Heart left ventricle (tissue), 16 donors: ENCODE measurements at regions not wholly inside any gene's neighbourhood (a gene's known extent, or its start where the extent isn't known, plus 50 kb on each side); places are given as distances from the start of the nearest gene placed in this dataset.

Source experiments
- ATAC-seq, 4 donors: fragments of 200-7000 bp; cut with Tn5 transposase; one replicate each; pipeline ENCODE4 v1.9.1; 2020 to 2022; ENCODE audit warnings: moderate library complexity in 4 of 4, mild to moderate bottlenecking in 3 of 4, moderate number of reproducible peaks in 1 of 4
- DNase-seq, 5 donors: peaks; one replicate each; pipeline ENCODE4 v3.0.0-alpha.2; 2020
- H3K27ac ChIP-seq, 12 donors: fragments of 200-600 bp; sonication (generic) in 4 of 12; one replicate each; pipeline versions ENCODE4 v1.5.0 to v1.8.0; 2016 to 2022; ENCODE audit warnings: mild to moderate bottlenecking in 2 of 12
- H3K27me3 ChIP-seq, 9 donors: fragments of 200-600 bp; sonication (generic) in 2 of 9; one replicate each; pipeline versions ENCODE4 v1.5.1 to v1.8.0; 2016 to 2022; ENCODE audit warnings: mild to moderate bottlenecking in 3 of 9
- H3K36me3 ChIP-seq, 9 donors: fragments of 200-600 bp; sonication (generic) in 2 of 9; one replicate each; pipeline versions ENCODE4 v1.5.0 to v1.8.0; 2018 to 2022; ENCODE audit warnings: mild to moderate bottlenecking in 2 of 9
- H3K4me1 ChIP-seq, 12 donors: fragments of 200-600 bp; sonication (generic) in 4 of 12; one replicate each; pipeline versions ENCODE4 v1.5.0 to v1.8.0; 2016 to 2022; ENCODE audit warnings: mild to moderate bottlenecking in 3 of 12
- H3K4me3 ChIP-seq, 12 donors: fragments of 200-600 bp; sonication (generic) in 4 of 12; one replicate each; pipeline versions ENCODE4 v1.5.0 to v1.8.0; 2017 to 2022; ENCODE audit warnings: mild to moderate bottlenecking in 9 of 12, moderate library complexity in 4 of 12
- H3K9me3 ChIP-seq, 12 donors: fragments of 200-600 bp; sonication (generic) in 4 of 12; one replicate each; pipeline versions ENCODE4 v1.5.0 to v1.8.0; 2016 to 2022; ENCODE audit warnings: mild to moderate bottlenecking in 1 of 12
- POLR2A ChIP-seq, 2 donors: fragments of 450-650 bp; IDR thresholded peaks; one replicate each; pipeline ENCODE4 v1.6.1; 2017; ENCODE audit warnings: antibody characterized with exemption in 2 of 2, mild to moderate bottlenecking in 2 of 2, moderate library complexity in 2 of 2
- WGBS, 4 donors: extraction: QIAGEN DNeasy Blood & Tissue Kit in 2 of 4; methylation state at CpG; one replicate each; pipeline versions ENCODE4 v1.1.5 to v1.1.7; 2013 to 2018; 5-methylcytosine and 5-hydroxymethylcytosine counted together
- intact Hi-C, 10 donors: fragments of 100-400 bp; cut with DNase I; formaldehyde crosslinking; loops; one replicate each; pipeline versions ENCODE4 v1.11.1 to v1.14.2; 2022
- TF ChIP-seq, protein P1 (sequence below), 12 donors: fragments of 200-600 bp; sonication (generic) in 4 of 12; IDR thresholded peaks; one replicate each; pipeline versions ENCODE4 v1.5.0 to v1.8.0; 2018 to 2022; ENCODE audit warnings: antibody characterized with exemption in 12 of 12, mild to moderate bottlenecking in 5 of 12
- donor health status: ischemic (EF 13 %, LVEDD 7.1; RV severe dilation, severe dysfunction).
- donor health status: healthy with polysubstance abuse.
- donor health status: DM: no; HTN: yes; CAD: no.
- donor health status: DM: no; HTN: no; CAD: no.
- donor health status: ischemic (EF 25% LVEDD 6.9; RV normal size, moderate dysfunction).
- donor health status: ischemic (EF 25% LVEDD 5.7; RV mildly dilated, moderate dysfunction).
- donor health status: healthy.
- donor health status: DM: yes; HTN: yes; CAD: no.
- donor health status: ischemic (EF 35%, LVEDD 5.7; RV mildly dilated, moderate dysfunction).
- donor health status: nonischemic (EF 11% LVEDD 7.7; RV severe dilation, severe dysfunction).
- donor health status: DM: yes; HTN: yes; CAD: no.
- donor health status: PGD.
- donor health status: ischemic (EF 29% LVEDD 5.4; RV normal size, mild dysfunction).
- donor health status: nonischemic (EF 23%, LVEDD 6.1; RV moderate dilation, normal function).

- WGBS, 4 donors: 80 to 87% (median 82%) methylated on average over 2 of the region's 2 CpGs
- DNase-seq: no peak
- no peaks in the 10 kb centered on the region for H3K9me3 ChIP-seq
- intact Hi-C loops: no loop called here
- H3K4me1 ChIP-seq: no peaks in the 10 kb centered on the region
- ATAC-seq: no peak
- H3K36me3 ChIP-seq: no peaks in the 10 kb centered on the region
- H3K4me3 ChIP-seq: no peak overlapping the region
- no peak overlapping the region for H3K27ac ChIP-seq
- TF ChIP-seq, protein P1, sequence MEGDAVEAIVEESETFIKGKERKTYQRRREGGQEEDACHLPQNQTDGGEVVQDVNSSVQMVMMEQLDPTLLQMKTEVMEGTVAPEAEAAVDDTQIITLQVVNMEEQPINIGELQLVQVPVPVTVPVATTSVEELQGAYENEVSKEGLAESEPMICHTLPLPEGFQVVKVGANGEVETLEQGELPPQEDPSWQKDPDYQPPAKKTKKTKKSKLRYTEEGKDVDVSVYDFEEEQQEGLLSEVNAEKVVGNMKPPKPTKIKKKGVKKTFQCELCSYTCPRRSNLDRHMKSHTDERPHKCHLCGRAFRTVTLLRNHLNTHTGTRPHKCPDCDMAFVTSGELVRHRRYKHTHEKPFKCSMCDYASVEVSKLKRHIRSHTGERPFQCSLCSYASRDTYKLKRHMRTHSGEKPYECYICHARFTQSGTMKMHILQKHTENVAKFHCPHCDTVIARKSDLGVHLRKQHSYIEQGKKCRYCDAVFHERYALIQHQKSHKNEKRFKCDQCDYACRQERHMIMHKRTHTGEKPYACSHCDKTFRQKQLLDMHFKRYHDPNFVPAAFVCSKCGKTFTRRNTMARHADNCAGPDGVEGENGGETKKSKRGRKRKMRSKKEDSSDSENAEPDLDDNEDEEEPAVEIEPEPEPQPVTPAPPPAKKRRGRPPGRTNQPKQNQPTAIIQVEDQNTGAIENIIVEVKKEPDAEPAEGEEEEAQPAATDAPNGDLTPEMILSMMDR (IDR thresholded peaks at IDR 0.05): no peak
- TF ChIP-seq POLR2A (IDR thresholded peaks at IDR 0.05): no peak
- peaks cover 0 to 17% (median 6%) of the 10 kb centered on the region in 9 donors for H3K27me3 ChIP-seq
Measured at GRCh38 chr2:6538607-6539006, 327.1 kb downstream of the CMPK2 start.

DNA sequence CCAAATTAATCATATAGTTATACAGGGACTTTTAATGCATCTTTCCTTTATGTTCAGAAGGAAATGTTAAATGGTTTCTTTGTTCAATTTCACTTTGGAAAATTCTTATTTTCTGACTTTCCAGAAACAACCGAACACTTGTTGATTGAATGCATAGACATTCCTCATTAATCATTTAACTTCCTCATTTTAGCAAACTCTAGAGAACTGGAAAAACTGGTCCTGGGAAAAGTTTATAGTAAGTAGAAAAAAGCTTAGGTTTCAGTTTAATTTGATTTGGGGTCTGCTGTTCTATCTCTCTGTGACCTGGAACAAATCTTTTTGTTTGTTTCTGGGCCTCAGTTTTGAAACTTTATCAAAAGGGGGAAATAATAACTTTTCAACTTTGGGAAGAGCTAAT is 320.4 kb downstream of the CMPK2 start:
- Histone ChIP-seq H3K9me3 (peaks cover 0 to 6% (median 0%) of the 10 kb centered on the region in 12 donors), H3K36me3 (no peaks in the 10 kb centered on the region), H3K27ac (no peak overlapping the region), H3K4me1 (no peaks in the 10 kb centered on the region), H3K27me3 (no peaks in the 10 kb centered on the region), H3K4me3 (no peak overlapping the region)
- DNase-seq: no peak
- no peak for ATAC-seq
- TF ChIP-seq POLR2A (IDR thresholded peaks at IDR 0.05): no peak
- TF ChIP-seq, protein P1 (IDR thresholded peaks at IDR 0.05): no peak
- 71 to 80% (median 79%) methylated on average over 1 of the region's 1 CpG for WGBS, 4 donors
- intact Hi-C loops: no loop called here

DNA sequence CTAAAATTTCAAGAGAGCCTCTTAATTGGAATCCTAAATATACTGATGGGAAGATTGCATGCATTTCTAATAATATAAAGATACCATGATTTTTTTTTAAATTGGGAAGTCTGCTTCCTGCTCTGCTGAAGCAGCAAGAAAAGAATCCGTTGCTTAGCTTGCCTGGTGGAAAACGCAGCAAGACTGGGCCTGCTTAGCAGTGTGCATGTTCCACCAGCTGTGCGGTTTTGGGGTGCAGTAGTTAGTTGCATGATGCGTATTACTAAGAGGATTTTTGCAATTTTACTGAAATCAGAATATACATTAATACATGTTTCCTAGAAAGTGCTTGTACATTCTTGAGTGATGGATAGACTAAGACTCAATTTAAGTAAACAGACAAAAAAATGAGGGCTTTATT is 319.9 kb downstream of the CMPK2 start:
- H3K36me3 ChIP-seq: no peaks in the 10 kb centered on the region
- WGBS, 4 donors: 84 to 89% (median 87%) methylated on average over 4 of the region's 4 CpGs
- no peak for DNase-seq
- no peaks in the 10 kb centered on the region for H3K4me1 ChIP-seq
- no peak for ATAC-seq
- peaks cover 0 to 7% (median 0%) of the 10 kb centered on the region in 12 donors for H3K9me3 ChIP-seq
- TF ChIP-seq POLR2A (IDR thresholded peaks at IDR 0.05): no peak
- TF ChIP-seq, protein P1 (IDR thresholded peaks at IDR 0.05): no peak
- no peaks in the 10 kb centered on the region for H3K27me3 ChIP-seq
- no peak overlapping the region for H3K27ac ChIP-seq
- intact Hi-C loops: no loop called here
- no peak overlapping the region for H3K4me3 ChIP-seq

DNA sequence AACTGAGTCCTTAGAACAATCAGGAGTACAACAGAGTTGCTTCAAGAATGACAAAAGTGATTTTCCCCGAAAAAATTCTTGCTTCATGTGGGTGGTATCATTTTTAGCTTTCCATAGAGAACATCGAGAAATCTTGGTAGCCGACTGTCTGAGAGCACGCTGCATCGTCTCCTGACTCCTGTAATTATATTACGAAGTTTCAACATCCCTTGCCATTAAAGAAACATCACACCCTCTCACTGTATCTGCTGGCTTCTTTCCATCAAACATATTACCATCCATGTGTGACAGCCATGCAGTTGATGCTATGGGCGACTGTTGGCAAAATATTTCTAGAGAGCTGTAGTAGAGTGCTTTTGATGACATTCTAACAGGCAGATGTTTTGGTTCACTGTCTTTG is 311.2 kb downstream of the CMPK2 start:
- DNase-seq: no peak
- 73 to 78% (median 75%) methylated on average over 7 of the region's 7 CpGs for WGBS, 4 donors
- Histone ChIP-seq H3K9me3 (peaks cover 0 to 7% (median 0%) of the 10 kb centered on the region in 12 donors), H3K27me3 (peaks cover 0 to 4% (median 0%) of the 10 kb centered on the region in 9 donors), H3K4me1 (no peaks in the 10 kb centered on the region), H3K36me3 (no peaks in the 10 kb centered on the region), H3K27ac (no peak overlapping the region), H3K4me3 (no peak overlapping the region)
- TF ChIP-seq, protein P1 (IDR thresholded peaks at IDR 0.05): no peak
- no peak for TF ChIP-seq POLR2A (IDR thresholded peaks at IDR 0.05)
- intact Hi-C loops: no loop called here
- no peak for ATAC-seq
